ENCODE measurements at regions not wholly inside any gene's neighbourhood (a gene's known extent, or its start where the extent isn't known, plus 50 kb on each side); places are given as distances from the start of the nearest gene placed in this dataset.
"Not testable (repeated sequence)": the region's sequence is repeated elsewhere in the genome, so short reads cannot be mapped to it uniquely, and the experiment has no call there.

DNA sequence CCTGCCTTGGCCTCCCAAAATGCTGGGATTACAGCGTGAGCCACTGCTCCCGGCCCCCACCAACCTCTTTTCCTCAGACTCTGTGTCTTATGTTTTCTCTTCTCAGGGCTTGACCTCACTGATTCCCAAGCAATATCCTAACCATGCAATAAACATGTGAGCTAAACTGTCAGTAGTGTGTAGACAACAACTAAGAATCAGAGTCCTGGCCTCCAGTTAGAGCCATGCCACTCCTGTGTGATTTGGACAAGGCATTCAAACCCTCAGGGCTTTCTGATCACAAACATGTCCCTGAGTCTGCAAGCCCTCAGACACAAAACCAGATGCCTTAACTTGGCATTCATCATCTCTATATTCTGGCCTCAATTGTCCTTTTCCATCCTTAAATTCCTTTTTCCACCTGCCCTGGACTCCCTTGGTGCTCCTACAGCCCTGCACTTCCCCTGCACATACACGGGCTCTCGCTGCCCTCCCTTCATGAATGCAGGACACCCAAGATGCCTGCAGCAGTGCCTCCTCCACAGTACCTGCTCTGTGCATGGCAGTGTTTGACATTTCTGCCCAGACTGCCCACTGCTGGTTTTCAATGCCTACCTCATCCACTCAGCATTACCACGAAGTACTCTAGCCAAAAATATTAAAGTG lies 142.8 kb downstream of the CYP26A1 start:
- DNase-seq (ENCODE audit: low read depth in 1 of 2, low spot score in 1 of 2), result no peak
- no peak for TF ChIP-seq JUND (IDR thresholded peaks at IDR 0.05; ENCODE audit: low read depth)
- in situ Hi-C loops (cut with HindIII; ENCODE audit: low pct_unique_long_range_greater_than_20kb, low sequenced_read_pairs), result no loop called here

DNA sequence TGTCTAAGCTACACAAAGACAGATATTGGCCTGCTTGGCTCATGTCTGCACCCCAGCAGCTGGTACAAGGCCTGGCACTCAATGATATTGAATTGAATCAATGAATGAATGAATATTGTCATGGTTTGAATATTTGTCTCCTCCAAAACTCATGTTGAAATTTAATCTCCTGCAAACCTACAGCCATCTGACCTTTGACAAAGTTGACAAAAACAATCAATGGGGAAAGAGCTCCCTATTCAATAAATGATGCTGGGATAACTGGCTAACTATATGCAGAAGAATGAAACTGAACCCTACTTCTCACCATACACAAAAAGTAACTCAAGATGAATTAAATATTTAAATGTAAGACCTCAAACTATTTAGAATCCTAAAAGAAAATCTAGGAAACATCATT lies 144.7 kb downstream of the CYP26A1 start:
- no peak for TF ChIP-seq JUND (IDR thresholded peaks at IDR 0.05; ENCODE audit: low read depth)
- in situ Hi-C loops (cut with HindIII; ENCODE audit: low pct_unique_long_range_greater_than_20kb, low sequenced_read_pairs), result no loop called here
- DNase-seq (ENCODE audit: low read depth in 1 of 2, low spot score in 1 of 2), result no peak

GRCh38 chr10:93219347-93219746 lies 145.7 kb downstream of the CYP26A1 start:
- no peak for DNase-seq (ENCODE audit: low read depth in 1 of 2, low spot score in 1 of 2)
- in situ Hi-C loops (cut with HindIII; ENCODE audit: low pct_unique_long_range_greater_than_20kb, low sequenced_read_pairs), result no loop called here
- no peak for TF ChIP-seq JUND (IDR thresholded peaks at IDR 0.05; ENCODE audit: low read depth)

- no peak for TF ChIP-seq JUND (IDR thresholded peaks at IDR 0.05; ENCODE audit: low read depth)
- in situ Hi-C loops (cut with HindIII; ENCODE audit: low pct_unique_long_range_greater_than_20kb, low sequenced_read_pairs), result no loop called here
- DNase-seq (ENCODE audit: low read depth in 1 of 2, low spot score in 1 of 2), result no peak
Observed at GRCh38 chr10:93220296-93221170, 146.8 kb downstream of the CYP26A1 start.

DNA sequence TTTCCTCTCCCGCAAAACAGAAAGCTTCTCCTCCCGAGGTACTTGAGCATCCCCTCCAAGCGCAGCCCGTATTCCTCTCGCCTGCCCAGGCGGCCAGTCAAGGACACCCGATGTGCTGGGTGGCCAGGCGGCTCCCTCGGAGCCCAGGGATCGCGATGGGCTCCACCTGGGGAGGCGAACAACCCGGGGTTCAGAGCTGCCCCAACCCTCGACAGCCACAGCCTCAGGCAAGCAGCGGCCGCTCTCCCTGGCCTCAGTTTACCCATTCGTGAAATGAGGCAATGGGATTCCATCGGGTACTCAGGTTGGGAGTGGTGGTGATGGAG lies 147.4 kb downstream of the CYP26A1 start:
- no peak for TF ChIP-seq JUND (IDR thresholded peaks at IDR 0.05; ENCODE audit: low read depth)
- DNase-seq (ENCODE audit: low read depth in 1 of 2, low spot score in 1 of 2), result no peak
- in situ Hi-C loops (cut with HindIII; ENCODE audit: low pct_unique_long_range_greater_than_20kb, low sequenced_read_pairs), result no loop called here

GRCh38 chr10:93221521-93221920 lies 147.8 kb downstream of the CYP26A1 start:
- no peak for DNase-seq (ENCODE audit: low read depth in 1 of 2, low spot score in 1 of 2)
- TF ChIP-seq JUND (IDR thresholded peaks at IDR 0.05; ENCODE audit: low read depth), result no peak
- in situ Hi-C loops (cut with HindIII; ENCODE audit: low pct_unique_long_range_greater_than_20kb, low sequenced_read_pairs), result no loop called here

DNA sequence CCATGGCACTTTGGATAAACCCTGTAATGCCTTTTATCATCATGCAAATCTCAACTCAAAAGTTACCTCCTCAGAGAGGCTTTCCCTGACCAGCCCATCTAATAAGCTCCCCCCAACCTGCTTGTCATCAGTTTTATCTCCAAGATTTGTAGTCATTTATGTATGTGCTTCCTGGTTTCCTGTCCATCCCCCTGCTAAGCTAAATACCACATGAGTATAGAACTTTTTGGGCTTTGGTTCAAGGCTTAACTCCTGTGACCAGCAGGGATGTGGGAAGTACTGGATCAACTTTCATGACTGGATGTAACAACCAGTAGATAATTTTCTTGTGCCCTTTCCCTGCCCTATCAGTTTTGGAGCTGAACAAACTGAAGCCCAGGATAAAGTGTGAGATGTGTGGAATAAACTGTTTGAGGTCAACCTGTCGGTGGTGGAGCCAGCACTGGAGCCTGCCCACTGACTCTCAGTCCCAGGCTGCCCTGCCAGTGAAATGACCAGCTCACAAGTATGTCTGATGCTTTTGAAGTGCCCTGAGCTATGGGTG lies 148.6 kb downstream of the CYP26A1 start:
- TF ChIP-seq JUND (IDR thresholded peaks at IDR 0.05; ENCODE audit: low read depth), result no peak
- DNase-seq (ENCODE audit: low read depth in 1 of 2, low spot score in 1 of 2), result no peak
- in situ Hi-C loops (cut with HindIII; ENCODE audit: low pct_unique_long_range_greater_than_20kb, low sequenced_read_pairs), result no loop called here

- no peak for TF ChIP-seq JUND (IDR thresholded peaks at IDR 0.05; ENCODE audit: low read depth)
- DNase-seq (ENCODE audit: low read depth in 1 of 2, low spot score in 1 of 2), result no peak
- in situ Hi-C loops (cut with HindIII; ENCODE audit: low pct_unique_long_range_greater_than_20kb, low sequenced_read_pairs), result no loop called here
Observed at GRCh38 chr10:93222876-93223275, 149.2 kb downstream of the CYP26A1 start.

DNA sequence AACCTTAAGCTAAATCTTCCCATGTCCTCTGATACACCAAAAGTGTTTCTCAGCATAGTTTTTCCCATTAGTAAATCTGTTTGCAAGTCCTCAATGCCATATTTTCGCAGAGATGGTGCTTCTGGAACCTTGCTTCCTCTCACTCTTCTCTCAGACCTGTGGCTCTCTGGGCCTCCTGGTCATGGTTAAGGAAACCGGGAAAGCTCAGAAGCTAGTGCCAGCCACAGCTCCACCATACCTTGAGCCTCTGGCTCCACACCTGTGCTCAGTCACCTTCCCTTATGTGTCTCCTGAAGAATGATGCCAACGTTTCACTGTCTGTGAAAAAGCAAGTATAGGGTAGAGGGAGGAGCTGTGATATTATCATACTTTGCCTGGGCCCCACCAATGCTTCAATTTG lies 149.6 kb downstream of the CYP26A1 start:
- TF ChIP-seq JUND (IDR thresholded peaks at IDR 0.05; ENCODE audit: low read depth), result no peak
- in situ Hi-C loops (cut with HindIII; ENCODE audit: low pct_unique_long_range_greater_than_20kb, low sequenced_read_pairs), result no loop called here
- no peak for DNase-seq (ENCODE audit: low read depth in 1 of 2, low spot score in 1 of 2)

GRCh38 chr10:93224005-93224779 lies 150.5 kb downstream of the CYP26A1 start:
- in situ Hi-C loops (cut with HindIII; ENCODE audit: low pct_unique_long_range_greater_than_20kb, low sequenced_read_pairs), result no loop called here
- no peak for TF ChIP-seq JUND (IDR thresholded peaks at IDR 0.05; ENCODE audit: low read depth)
- no peak for DNase-seq (ENCODE audit: low read depth in 1 of 2, low spot score in 1 of 2)

DNA sequence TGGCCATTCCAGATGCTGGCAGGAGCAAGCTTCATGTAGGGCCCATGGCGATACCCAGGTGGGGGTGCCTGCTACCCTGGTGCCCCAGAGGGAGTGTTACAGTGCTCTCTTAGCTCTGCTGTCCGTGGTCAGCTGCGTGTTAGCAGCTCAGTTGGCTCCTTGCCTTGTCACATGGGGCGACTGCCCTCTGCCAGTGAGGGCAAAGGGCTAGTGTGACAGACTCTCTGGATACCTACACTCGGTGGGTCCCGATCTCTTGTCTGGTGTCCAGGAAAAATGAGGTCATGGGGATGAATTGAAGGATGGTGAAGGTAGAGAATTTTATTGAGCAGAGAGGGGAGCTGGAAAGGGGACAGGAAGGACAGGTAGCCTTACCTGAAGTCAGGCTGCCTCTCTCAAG lies 152.2 kb downstream of the CYP26A1 start:
- no peak for TF ChIP-seq JUND (IDR thresholded peaks at IDR 0.05; ENCODE audit: low read depth)
- DNase-seq (ENCODE audit: low read depth in 1 of 2, low spot score in 1 of 2), result no peak
- in situ Hi-C loops (cut with HindIII; ENCODE audit: low pct_unique_long_range_greater_than_20kb, low sequenced_read_pairs), result no loop called here

DNA sequence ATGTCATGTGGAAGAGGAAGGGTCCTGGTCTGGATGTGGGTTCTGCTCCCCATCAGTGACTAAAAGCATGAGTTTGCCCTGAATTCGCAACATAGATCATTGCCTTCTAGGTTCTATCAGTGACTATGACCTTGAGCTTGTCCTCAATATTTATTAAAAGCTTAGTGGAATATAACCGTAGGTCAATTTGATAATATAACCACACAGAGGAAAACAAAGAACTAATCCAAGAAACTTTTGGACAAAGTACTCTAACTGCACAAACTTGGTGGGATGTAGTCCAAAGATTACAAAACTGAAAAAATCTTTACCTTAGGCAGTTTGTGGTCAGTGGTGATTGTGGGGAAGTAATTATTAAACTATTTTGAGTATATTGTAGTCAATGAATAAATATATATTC lies 152.9 kb downstream of the CYP26A1 start:
- in situ Hi-C loops (cut with HindIII; ENCODE audit: low pct_unique_long_range_greater_than_20kb, low sequenced_read_pairs), result no loop called here
- no peak for TF ChIP-seq JUND (IDR thresholded peaks at IDR 0.05; ENCODE audit: low read depth)
- DNase-seq (ENCODE audit: low read depth in 1 of 2, low spot score in 1 of 2), result no peak

DNA sequence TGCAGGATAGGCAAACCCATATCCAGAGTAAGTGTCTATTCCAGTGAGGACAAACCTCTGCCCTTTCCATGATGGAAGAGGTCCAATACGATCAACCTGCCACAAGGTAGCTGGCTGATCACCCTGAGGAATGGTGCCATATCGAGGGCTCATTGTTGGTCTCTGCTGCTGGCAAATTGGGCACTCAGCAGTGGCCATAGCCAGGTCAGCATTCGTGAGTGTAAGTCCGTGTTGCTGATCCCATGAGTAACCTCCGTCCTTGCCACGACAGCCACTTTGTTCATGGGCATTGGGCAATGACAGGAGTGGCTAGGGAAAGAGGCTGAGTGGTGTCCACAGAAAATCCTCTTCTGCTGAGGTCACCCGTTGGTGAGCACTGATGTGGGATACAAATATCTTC lies 156.9 kb downstream of the CYP26A1 start:
- in situ Hi-C loops (cut with HindIII; ENCODE audit: low pct_unique_long_range_greater_than_20kb, low sequenced_read_pairs); DNase-seq (ENCODE audit: low read depth in 1 of 2, low spot score in 1 of 2): not testable (repeated sequence)

GRCh38 chr10:93232159-93232558 lies 158.5 kb downstream of the CYP26A1 start:
- in situ Hi-C loops (cut with HindIII; ENCODE audit: low pct_unique_long_range_greater_than_20kb, low sequenced_read_pairs); DNase-seq (ENCODE audit: low read depth in 1 of 2, low spot score in 1 of 2): not testable (repeated sequence)

DNA sequence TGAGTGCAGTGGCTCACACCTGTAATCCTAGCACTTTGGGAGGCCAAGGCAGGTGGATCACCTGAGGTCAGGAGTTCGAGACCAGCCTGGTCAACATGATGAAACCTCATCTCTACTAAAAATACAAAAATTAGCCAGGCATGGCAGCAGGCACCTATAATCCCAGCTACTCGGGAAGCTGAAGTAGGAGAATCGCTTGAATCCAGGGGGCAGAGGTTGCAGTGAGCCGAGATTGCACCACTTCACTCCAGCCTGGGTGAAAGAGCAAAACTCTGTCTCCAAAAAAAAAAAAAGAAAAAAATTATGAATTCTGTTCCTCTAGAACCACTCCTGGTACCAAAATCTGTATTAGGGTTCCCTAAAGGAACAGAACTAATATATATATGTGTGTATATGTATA lies 161.2 kb downstream of the CYP26A1 start:
- DNase-seq (ENCODE audit: low read depth in 1 of 2, low spot score in 1 of 2); in situ Hi-C loops (cut with HindIII; ENCODE audit: low pct_unique_long_range_greater_than_20kb, low sequenced_read_pairs): not testable (repeated sequence)
